ENCODE measurements at regions not wholly inside any gene's neighbourhood (a gene's known extent, or its start where the extent isn't known, plus 50 kb on each side); places are given as distances from the start of the nearest gene placed in this dataset.

GRCh38 chr10:10811562-10811961 is 206.1 kb upstream of the CELF2 start:
- DNase-seq (ENCODE audit: low spot score), result no peak

DNA sequence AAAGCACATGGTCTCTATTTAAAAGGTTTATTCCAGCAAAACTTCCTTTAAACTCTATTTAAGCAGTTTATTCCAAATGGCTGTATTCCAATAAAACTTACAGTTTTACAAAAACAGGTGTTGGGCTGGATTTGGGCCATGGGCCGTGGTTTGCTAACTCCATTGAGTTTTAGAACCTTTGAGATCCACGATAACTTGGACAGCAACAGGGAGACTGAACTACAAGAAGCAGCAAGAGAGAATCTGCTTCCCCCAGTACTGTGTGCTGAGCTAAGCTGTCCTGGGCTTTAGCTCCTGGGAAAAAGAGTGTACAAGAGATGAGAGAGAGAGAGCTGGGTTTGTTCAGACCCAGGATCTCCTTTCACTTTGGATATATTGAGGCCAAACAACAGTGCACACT is 204.0 kb upstream of the CELF2 start:
- DNase-seq (ENCODE audit: low spot score), result no peak

- no peak for DNase-seq (ENCODE audit: low spot score)
Measured at GRCh38 chr10:10814069-10814468, 203.6 kb upstream of the CELF2 start.

GRCh38 chr10:10816447-10816846 is 201.2 kb upstream of the CELF2 start:
- no peak for DNase-seq (ENCODE audit: low spot score)

GRCh38 chr10:10817609-10818008 is 200.1 kb upstream of the CELF2 start:
- DNase-seq (ENCODE audit: low spot score), result no peak

- no peak for DNase-seq (ENCODE audit: low spot score)
Measured at GRCh38 chr10:10818082-10818481, 199.6 kb upstream of the CELF2 start.

GRCh38 chr10:10819206-10819856 is 198.3 kb upstream of the CELF2 start:
- DNase-seq (ENCODE audit: low spot score), result no peak

GRCh38 chr10:10821926-10822325 is 195.7 kb upstream of the CELF2 start:
- DNase-seq (ENCODE audit: low spot score), result no peak

- DNase-seq (ENCODE audit: low spot score), result no peak
Measured at GRCh38 chr10:10824591-10825148, 193.0 kb upstream of the CELF2 start.

DNA sequence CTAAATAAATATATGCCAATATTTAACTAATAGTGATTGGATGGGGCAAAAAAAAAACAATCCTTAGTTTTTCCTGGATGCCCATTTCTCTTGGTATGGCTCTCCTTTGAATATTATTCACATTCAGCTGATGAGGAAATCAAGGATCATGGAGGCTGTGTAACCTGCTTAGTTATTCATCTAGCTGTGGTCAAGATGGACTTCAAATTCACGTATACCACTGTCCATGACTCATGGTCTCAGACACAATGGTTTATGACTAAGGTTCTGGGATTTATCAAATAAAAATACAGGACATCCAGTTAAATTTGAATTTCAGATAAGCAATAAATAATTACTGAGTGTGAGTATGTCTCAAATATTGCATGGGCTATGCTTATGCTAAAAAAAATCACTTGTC is 191.5 kb upstream of the CELF2 start:
- DNase-seq (ENCODE audit: low spot score), result no peak

DNA sequence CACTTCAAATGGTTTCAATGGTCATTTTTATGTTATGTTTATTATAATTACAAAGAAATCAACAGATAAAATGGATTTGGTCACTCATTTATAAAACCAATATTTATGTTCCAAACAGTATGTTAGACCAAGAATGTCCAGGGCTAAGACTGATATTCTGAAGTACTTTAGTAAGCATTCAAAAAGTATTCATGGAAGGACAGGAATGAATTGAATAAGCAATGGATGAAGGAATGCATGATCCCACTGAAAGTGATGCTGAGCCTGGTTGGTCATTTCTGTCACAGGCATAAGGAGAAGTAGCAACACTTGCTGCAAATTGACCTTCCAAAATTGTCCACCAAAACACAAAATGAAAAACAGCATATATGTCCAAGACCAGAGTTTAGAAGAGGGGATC is 189.0 kb upstream of the CELF2 start:
- DNase-seq (ENCODE audit: low spot score), result no peak

DNA sequence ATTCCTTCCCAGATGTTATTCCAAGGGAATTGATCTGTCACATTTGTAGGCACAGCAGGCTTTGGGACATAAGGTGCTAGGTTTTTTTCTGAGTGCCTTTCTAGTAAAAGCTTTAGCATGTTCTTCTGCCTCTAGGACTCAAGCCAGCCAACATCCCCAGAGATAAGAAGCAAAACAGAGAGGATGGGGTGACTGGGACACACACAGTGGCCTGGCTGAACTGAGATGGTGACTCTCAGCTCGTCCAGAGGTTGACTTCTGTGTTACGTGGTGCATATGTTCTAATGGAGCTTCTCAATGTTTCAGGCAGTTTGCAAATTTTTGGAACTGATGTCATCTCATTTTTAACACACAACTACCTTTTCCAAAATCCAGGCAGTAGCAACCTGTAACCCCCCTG is 188.1 kb upstream of the CELF2 start:
- DNase-seq (ENCODE audit: low spot score), result no peak

DNA sequence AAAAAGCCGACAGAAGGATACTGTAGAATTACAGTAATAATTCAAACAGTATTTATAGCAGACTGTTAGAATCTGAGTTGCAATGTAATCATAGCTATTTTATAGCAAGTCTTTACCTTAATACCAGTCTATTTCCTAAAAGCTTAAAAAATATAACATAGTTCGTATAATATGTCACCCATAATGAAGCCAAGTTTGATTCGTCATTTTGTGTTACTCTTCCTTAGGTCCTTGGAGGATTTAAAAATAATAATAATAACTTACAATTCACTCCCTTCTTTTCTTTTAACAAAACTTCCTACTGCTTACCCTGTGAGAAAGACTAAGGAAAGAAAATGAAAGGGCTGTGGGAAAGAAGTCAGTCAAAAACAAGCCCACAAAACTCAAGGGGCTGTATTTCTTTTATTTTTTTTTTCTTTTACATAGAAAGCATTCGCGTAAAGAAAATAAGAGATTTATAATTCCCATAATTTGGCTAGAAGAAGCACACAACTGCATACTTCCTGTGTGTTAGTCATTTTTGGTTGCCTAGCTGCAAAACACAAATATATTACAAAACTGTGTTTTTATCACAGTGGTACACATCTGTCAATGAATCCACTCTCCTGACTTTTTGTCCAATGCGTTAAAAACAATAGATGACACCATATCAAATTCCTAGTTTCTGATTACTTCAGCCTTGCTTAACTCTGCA is 187.2 kb upstream of the CELF2 start:
- no peak for DNase-seq (ENCODE audit: low spot score)

- DNase-seq (ENCODE audit: low spot score), result no peak
Measured at GRCh38 chr10:10831085-10831484, 186.6 kb upstream of the CELF2 start.

GRCh38 chr10:10833955-10834354 is 183.7 kb upstream of the CELF2 start:
- DNase-seq (ENCODE audit: low spot score), result no peak

GRCh38 chr10:10844251-10844650 is 173.4 kb upstream of the CELF2 start:
- DNase-seq (ENCODE audit: low spot score), result no peak

DNA sequence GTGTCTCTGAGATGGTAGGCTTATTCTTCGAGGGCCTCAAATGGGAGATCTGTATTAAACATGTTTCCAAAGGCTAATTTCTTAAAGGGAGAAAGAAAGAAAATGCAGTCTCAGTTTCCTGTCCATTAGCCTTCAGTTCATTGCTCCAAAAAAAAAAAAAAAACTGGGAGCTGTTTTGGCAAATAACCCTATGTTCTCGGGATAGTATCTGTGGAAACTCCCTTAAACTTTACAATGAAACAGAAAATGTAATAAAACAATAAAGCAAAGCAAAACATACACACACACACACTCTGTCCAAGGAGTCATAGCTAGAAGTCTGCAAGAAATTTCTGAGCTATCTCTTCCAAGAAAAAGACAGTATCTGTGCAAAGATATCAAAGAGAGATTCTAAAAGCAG is 172.5 kb upstream of the CELF2 start:
- DNase-seq (ENCODE audit: low spot score), result no peak

- no peak for DNase-seq (ENCODE audit: low spot score)
Measured at GRCh38 chr10:10845826-10846503, 171.7 kb upstream of the CELF2 start.

GRCh38 chr10:10846504-10846900 is 171.2 kb upstream of the CELF2 start:
- no peak for DNase-seq (ENCODE audit: low spot score)

GRCh38 chr10:10847387-10847786 is 170.3 kb upstream of the CELF2 start:
- DNase-seq (ENCODE audit: low spot score), result no peak

- no peak for DNase-seq (ENCODE audit: low spot score)
Measured at GRCh38 chr10:10848488-10849111, 169.1 kb upstream of the CELF2 start.

DNA sequence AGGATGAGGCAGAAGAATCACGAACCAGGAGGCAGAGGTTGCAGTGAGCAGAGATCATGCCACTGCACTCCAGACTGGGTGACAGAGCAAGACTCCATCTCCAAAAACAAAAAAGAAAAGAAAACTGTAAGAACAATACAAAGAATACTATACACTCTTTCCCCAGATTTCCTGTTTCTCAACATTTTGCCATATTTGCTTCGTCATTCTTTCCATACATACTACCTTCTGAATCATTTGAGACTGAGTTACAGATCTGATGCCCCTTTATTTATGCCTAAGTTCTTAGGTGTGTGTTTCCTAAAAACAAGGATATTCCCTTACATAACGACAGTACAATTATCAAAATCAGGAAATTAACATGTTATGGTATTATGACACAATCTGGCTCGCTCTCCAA is 168.4 kb upstream of the CELF2 start:
- no peak for DNase-seq (ENCODE audit: low spot score)

DNA sequence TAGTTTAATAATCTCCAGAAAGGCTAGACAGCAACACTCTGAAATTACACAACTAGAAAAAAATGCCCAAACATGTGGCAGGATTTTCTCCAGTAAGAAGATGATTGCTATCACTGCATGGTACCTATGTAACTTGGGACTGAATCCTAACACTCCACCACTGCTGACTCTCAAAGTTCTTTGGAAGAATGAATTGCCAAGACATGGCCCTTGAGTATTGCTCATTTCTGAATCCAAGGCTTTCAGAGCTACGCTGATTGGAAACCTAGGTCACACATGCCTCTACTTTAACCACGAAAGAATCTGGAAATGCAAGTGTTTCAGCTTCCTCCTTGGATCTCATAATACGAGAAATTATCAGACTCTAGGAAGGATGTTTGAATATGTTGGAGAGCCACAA is 167.5 kb upstream of the CELF2 start:
- no peak for DNase-seq (ENCODE audit: low spot score)

All from activated CD4-positive, alpha-beta T cell treated with anti-CD3 and anti-CD28 coated beads, Interleukin-2, Interleukin-4, amounts not matched to agents 100 ng/mL and 50 ng/mL, durations not matched to agents 16 hours and 8 hours (primary cell).